ENCODE measurements at regions not wholly inside any gene's neighbourhood (a gene's known extent, or its start where the extent isn't known, plus 50 kb on each side); places are given as distances from the start of the nearest gene placed in this dataset.
A peak's percentile ranks its signal among the peaks of the same experiment; 100 is the strongest.

DNA sequence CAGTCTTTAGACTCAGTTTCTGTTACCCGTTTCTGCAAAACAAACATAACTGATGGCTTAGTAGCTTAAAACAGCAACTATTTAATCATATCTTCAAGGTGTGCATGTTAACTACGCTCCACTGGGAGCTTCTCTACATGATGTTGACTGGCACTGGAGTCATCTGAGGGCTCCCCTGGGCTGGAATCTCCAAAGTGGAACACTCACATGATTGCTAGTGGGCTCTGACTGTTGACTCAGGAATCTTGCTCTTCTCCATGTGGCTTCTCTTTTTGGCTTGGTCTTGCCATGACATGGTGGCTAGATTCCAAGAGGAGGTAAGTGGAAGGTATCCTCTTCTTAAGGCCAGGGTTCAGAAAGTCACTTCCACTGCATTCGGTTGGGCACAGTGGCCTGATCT is 160.8 kb downstream of the PMAIP1 start:
- no peaks in the 10 kb centered on the region for H3K36me3 ChIP-seq (ENCODE audit: control insufficient read depth, insufficient read depth, low read length)
- no peak overlapping the region for H3K4me3 ChIP-seq (ENCODE audit: low read depth, low read length)
- no peak for FAIRE-seq
- no peaks in the 10 kb centered on the region for H3K27me3 ChIP-seq (ENCODE audit: control insufficient read depth, insufficient read depth, low read length)
- TF ChIP-seq, protein P1, sequence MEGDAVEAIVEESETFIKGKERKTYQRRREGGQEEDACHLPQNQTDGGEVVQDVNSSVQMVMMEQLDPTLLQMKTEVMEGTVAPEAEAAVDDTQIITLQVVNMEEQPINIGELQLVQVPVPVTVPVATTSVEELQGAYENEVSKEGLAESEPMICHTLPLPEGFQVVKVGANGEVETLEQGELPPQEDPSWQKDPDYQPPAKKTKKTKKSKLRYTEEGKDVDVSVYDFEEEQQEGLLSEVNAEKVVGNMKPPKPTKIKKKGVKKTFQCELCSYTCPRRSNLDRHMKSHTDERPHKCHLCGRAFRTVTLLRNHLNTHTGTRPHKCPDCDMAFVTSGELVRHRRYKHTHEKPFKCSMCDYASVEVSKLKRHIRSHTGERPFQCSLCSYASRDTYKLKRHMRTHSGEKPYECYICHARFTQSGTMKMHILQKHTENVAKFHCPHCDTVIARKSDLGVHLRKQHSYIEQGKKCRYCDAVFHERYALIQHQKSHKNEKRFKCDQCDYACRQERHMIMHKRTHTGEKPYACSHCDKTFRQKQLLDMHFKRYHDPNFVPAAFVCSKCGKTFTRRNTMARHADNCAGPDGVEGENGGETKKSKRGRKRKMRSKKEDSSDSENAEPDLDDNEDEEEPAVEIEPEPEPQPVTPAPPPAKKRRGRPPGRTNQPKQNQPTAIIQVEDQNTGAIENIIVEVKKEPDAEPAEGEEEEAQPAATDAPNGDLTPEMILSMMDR (IDR thresholded peaks at IDR 0.05; ENCODE audit: insufficient read depth, low read length, severe bottlenecking), result no peak
- DNase-seq (ENCODE audit: low read depth), result peak; percentile 61

DNA sequence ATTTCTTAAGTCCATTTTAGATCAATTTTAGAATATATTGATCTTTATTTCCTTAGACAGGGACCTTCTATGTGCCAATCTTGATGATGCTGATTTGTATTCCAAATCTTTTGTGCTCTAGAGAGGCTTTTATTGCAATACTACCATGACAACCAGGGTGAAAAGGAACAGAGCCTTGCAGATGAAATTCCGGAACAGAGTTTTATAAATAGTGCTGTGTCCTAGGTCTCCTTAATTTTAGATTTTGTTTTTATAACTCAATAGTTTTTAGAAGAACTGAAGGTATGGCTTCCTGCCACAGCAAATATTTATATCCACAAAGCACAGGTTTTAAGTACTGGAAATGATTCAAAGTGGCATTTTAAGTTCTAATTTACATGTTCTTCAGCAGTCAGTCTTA is 160.2 kb downstream of the PMAIP1 start:
- no peaks in the 10 kb centered on the region for H3K27me3 ChIP-seq (ENCODE audit: control insufficient read depth, insufficient read depth, low read length)
- FAIRE-seq, result no peak
- no peaks in the 10 kb centered on the region for H3K36me3 ChIP-seq (ENCODE audit: control insufficient read depth, insufficient read depth, low read length)
- TF ChIP-seq, protein P1 (IDR thresholded peaks at IDR 0.05; ENCODE audit: insufficient read depth, low read length, severe bottlenecking), result no peak
- H3K4me3 ChIP-seq (ENCODE audit: low read depth, low read length), result no peak overlapping the region
- no peak for DNase-seq (ENCODE audit: low read depth)

DNA sequence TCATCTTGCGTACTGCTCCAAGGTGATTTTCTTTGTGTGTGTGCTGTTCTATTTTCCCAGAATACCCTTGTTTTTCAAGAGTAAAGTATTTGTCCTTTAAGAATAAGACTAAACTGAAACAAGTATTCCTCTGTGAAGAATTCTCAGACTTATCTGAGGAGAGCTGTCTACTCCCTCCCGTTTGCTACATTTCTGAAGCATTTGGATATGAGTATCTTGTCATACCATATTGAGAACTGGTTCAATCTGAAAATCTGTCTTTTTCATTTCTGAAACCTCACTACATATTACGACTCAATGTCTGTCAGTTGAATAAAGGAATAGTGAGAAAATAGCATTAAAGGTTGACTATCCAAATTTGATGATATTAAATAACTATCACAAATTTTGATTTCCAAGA is 159.4 kb downstream of the PMAIP1 start:
- DNase-seq (ENCODE audit: low read depth) (no peak), FAIRE-seq (peak; percentile 7)
- H3K36me3 ChIP-seq (ENCODE audit: control insufficient read depth, insufficient read depth, low read length), result no peaks in the 10 kb centered on the region
- no peak overlapping the region for H3K4me3 ChIP-seq (ENCODE audit: low read depth, low read length)
- no peaks in the 10 kb centered on the region for H3K27me3 ChIP-seq (ENCODE audit: control insufficient read depth, insufficient read depth, low read length)
- TF ChIP-seq, protein P1 (IDR thresholded peaks at IDR 0.05; ENCODE audit: insufficient read depth, low read length, severe bottlenecking), result no peak

DNA sequence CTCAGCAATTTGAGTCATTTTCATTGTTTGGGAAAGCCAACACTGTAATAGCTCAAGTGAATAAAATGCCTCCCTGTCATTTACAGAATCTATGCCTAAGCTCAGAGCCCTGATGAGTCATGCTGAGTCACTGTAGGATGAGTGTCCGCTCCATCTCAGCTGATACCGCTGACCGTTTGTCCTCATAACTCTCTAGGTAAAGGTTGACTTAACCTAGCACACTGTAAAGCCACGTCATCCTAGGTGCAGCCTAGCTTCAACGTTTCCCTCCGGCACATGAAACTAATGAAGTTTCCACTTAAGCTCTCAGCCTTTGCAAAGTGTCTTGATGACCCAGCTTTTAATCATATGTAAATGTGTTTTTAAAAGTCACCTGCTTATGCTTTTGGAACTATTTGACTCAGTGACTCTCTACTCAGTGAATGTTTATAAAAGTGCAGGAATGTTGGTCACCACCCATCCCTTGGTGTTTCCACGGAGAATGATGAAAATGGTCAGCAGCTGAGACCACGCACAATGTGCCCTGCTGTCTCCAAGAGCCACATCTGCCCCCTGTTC is 154.0 kb downstream of the PMAIP1 start:
- H3K36me3 ChIP-seq (ENCODE audit: control insufficient read depth, insufficient read depth, low read length), result no peaks in the 10 kb centered on the region
- TF ChIP-seq, protein P1 (IDR thresholded peaks at IDR 0.05; ENCODE audit: insufficient read depth, low read length, severe bottlenecking), result no peak
- FAIRE-seq (peak; percentile 98), DNase-seq (ENCODE audit: low read depth) (peak; percentile 100)
- no peak overlapping the region for H3K4me3 ChIP-seq (ENCODE audit: low read depth, low read length)
- no peaks in the 10 kb centered on the region for H3K27me3 ChIP-seq (ENCODE audit: control insufficient read depth, insufficient read depth, low read length)

DNA sequence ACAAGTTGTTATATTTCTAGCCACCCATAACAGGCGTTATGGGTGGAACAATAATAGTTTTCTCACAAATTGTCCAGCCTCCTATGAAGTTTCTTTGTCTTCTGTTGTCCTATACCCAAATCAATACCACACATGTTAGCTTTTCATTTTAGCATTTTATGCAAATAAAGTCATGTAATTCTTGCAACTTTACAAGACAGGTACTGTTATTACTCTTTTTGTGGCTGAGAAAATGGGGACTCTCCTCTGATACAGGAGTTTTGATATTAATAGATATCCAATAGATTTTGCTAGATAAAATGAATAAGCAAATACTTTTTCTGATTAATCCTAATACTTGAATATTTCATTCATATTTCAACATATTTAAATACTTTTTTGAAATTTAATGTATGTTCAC is 151.0 kb downstream of the PMAIP1 start:
- Histone ChIP-seq H3K4me3 (ENCODE audit: low read depth, low read length) (no peak overlapping the region), H3K27me3 (ENCODE audit: control insufficient read depth, insufficient read depth, low read length) (no peaks in the 10 kb centered on the region), H3K36me3 (ENCODE audit: control insufficient read depth, insufficient read depth, low read length) (no peaks in the 10 kb centered on the region)
- FAIRE-seq (no peak), DNase-seq (ENCODE audit: low read depth) (no peak)
- TF ChIP-seq, protein P1 (IDR thresholded peaks at IDR 0.05; ENCODE audit: insufficient read depth, low read length, severe bottlenecking), result no peak

DNA sequence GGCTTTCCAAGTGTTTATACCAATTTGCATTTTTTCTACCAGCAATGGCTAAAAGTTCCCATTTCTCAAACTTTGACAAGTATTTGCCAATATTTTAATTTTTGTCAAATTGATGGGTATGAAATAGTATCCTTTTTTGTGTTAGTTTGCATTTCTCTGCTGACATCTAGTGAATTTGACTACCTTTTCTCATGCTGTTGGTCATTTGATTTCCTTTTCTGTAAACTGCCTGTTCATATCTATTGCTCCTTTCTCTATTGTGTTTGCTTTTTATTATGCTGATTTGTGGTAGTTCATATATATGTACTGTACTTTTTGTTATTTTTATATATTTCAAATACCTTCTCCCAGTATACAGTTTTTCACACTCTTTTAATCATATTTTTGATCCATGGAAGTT is 149.4 kb downstream of the PMAIP1 start:
- Histone ChIP-seq H3K4me3 (ENCODE audit: low read depth, low read length) (no peak overlapping the region), H3K36me3 (ENCODE audit: control insufficient read depth, insufficient read depth, low read length) (no peaks in the 10 kb centered on the region), H3K27me3 (ENCODE audit: control insufficient read depth, insufficient read depth, low read length) (no peaks in the 10 kb centered on the region)
- TF ChIP-seq, protein P1 (IDR thresholded peaks at IDR 0.05; ENCODE audit: insufficient read depth, low read length, severe bottlenecking), result no peak
- DNase-seq (ENCODE audit: low read depth) (no peak), FAIRE-seq (no peak)

Data from bronchial epithelial cell (primary cell).